C4-2B (cell line): ENCODE measurements at regions not wholly inside any gene's neighbourhood (a gene's known extent, or its start where the extent isn't known, plus 50 kb on each side); places are given as distances from the start of the nearest gene placed in this dataset.

Experiments used
- ZFX ChIP-seq: fragments of 450-650 bp; IDR thresholded peaks from 2 replicates; pipeline ENCODE4 v1.6.1; 2017
- TF ChIP-seq, protein P1 (sequence below): fragments of 450-650 bp; conservative IDR thresholded peaks from 2 replicates; pipeline ENCODE4 v1.5.1; 2017; ENCODE audit warnings: mild to moderate bottlenecking

DNA sequence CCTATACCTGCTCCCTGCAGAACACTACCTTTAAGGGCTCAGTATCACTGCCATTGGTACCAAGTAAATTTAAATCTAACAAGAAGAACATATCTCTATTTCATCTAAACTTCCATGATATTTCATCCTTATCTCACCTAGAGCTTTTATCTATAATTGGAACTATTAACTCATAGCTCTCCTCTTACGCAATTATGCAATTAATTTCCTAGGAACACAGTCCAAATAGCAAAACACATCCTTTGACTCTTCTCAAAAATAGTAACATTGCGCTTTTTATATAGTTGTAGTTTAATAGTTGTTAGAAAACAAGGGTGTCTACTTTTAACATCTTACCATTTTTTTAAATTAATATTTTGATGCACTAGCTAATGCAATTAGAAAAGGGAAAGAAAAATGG, 986.8 kb upstream of the SLC35B3 start:
- TF ChIP-seq, protein P1, sequence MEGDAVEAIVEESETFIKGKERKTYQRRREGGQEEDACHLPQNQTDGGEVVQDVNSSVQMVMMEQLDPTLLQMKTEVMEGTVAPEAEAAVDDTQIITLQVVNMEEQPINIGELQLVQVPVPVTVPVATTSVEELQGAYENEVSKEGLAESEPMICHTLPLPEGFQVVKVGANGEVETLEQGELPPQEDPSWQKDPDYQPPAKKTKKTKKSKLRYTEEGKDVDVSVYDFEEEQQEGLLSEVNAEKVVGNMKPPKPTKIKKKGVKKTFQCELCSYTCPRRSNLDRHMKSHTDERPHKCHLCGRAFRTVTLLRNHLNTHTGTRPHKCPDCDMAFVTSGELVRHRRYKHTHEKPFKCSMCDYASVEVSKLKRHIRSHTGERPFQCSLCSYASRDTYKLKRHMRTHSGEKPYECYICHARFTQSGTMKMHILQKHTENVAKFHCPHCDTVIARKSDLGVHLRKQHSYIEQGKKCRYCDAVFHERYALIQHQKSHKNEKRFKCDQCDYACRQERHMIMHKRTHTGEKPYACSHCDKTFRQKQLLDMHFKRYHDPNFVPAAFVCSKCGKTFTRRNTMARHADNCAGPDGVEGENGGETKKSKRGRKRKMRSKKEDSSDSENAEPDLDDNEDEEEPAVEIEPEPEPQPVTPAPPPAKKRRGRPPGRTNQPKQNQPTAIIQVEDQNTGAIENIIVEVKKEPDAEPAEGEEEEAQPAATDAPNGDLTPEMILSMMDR = no peak
- no peak for TF ChIP-seq ZFX
